ENCODE measurements at regions not wholly inside any gene's neighbourhood (a gene's known extent, or its start where the extent isn't known, plus 50 kb on each side); places are given as distances from the start of the nearest gene placed in this dataset.

DNA sequence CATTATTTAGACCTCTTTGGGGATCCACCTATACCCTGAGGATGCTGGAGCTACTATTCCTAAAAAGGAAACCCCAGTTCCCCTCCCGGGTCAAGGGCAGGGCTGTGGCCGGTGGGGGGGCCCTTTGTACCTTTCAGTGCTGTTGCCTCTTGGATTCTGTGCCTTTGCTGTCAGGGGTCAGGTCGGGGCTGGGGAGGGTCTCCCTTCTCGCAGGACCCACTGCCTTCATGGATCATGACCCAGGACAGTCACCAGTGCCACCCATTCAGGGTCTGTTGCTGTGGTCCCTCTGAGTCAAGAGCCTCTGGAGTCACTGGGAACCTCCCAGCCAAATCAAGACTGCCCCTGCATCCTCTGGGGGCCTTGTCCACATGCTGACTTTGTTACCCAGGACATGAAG, 78.1 kb upstream of the CCND1 start:
- Mint-ChIP-seq H3K36me3 (ENCODE audit: low read depth) (no peaks in the 10 kb centered on the region), H3K27ac (no peak overlapping the region), H3K27me3 (ENCODE audit: low read depth) (peaks cover 25% of the 10 kb centered on the region), H3K9me3 (no peaks in the 10 kb centered on the region), H3K4me1 (ENCODE audit: low read depth) (peaks cover 16% of the 10 kb centered on the region), H3K4me3 (ENCODE audit: low read depth) (no peak overlapping the region)
- intact Hi-C loops (cut with micrococcal nuclease) = no loop called here
- DNase-seq (ENCODE audit: low spot score) = no peak

- DNase-seq (ENCODE audit: low spot score) = no peak
- peaks cover 13% of the 10 kb centered on the region for H3K4me1 Mint-ChIP-seq (ENCODE audit: low read depth)
- intact Hi-C loops (cut with micrococcal nuclease) = no loop called here
These were observed 77.7 kb upstream of the CCND1 start for GRCh38 chr11:69563306-69563705.

GRCh38 chr11:69563946-69564775, 76.8 kb upstream of the CCND1 start:
- no peak for DNase-seq (ENCODE audit: low spot score)
- H3K4me1 Mint-ChIP-seq (ENCODE audit: low read depth) = peaks cover 5% of the 10 kb centered on the region
- H3K27ac Mint-ChIP-seq = no peak overlapping the region
- no peaks in the 10 kb centered on the region for H3K36me3 Mint-ChIP-seq (ENCODE audit: low read depth)
- H3K9me3 Mint-ChIP-seq = no peaks in the 10 kb centered on the region
- intact Hi-C loops (cut with micrococcal nuclease) = no loop called here
- peaks cover 20% of the 10 kb centered on the region for H3K27me3 Mint-ChIP-seq (ENCODE audit: low read depth)
- H3K4me3 Mint-ChIP-seq (ENCODE audit: low read depth) = no peak overlapping the region

More at GRCh38 chr11:69563306-69563705, 77.7 kb upstream of the CCND1 start:
- Mint-ChIP-seq H3K27ac (no peak overlapping the region), H3K27me3 (ENCODE audit: low read depth) (peaks cover 25% of the 10 kb centered on the region), H3K36me3 (ENCODE audit: low read depth) (no peaks in the 10 kb centered on the region), H3K9me3 (no peaks in the 10 kb centered on the region), H3K4me3 (ENCODE audit: low read depth) (no peak overlapping the region)

- no peaks in the 10 kb centered on the region for H3K4me1 Mint-ChIP-seq (ENCODE audit: low read depth)
- H3K27ac Mint-ChIP-seq = no peak overlapping the region
- intact Hi-C loops (cut with micrococcal nuclease) = no loop called here
- no peaks in the 10 kb centered on the region for H3K36me3 Mint-ChIP-seq (ENCODE audit: low read depth)
- H3K9me3 Mint-ChIP-seq = no peaks in the 10 kb centered on the region
- no peak for DNase-seq (ENCODE audit: low spot score)
- peaks cover 10% of the 10 kb centered on the region for H3K27me3 Mint-ChIP-seq (ENCODE audit: low read depth)
- H3K4me3 Mint-ChIP-seq (ENCODE audit: low read depth) = no peak overlapping the region
These were observed 75.0 kb upstream of the CCND1 start for GRCh38 chr11:69566001-69566400.

DNA sequence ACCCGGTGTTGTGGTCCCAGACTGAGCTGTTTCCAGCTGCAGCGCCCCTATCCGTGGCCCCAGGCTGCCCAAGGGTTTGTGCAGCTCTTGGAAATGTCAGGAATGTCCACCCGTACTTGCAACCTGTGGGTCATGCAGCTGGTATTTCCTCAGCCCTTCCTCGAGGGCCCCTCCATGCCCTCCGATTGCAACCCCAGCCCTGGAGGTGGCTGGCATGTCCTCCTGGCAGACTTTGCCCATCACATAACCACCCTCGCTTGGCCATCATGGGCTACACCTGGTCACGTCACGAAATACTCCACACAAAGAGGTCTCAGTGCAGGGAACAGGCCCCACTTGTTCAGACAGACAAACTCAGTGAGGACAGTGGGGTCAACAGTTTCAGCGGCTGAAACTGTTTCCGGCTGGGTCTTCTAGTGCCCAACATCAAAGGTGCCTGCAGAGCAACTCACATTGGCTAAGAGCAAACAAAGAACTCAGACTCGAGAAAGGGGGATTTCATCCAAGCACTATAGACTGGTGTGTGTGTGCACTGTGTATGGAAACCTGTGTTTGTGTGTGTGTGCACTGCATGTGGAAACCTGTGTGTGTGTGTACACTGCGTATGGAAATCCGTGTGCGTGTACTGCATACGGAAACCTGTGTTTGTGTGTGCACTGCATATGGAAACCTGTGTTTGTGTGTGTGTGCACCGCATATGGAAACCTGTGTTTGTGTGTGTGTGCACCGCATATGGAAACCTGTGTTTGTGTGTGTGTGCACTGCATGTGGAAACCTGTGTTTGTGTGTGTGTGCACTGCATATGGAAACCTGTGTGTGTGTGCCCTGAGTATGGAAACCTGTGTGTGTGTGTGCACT, 72.8 kb upstream of the CCND1 start:
- DNase-seq (ENCODE audit: low spot score) = no peak
- H3K27me3 Mint-ChIP-seq (ENCODE audit: low read depth) = peaks cover 2% of the 10 kb centered on the region
- no peak overlapping the region for H3K4me3 Mint-ChIP-seq (ENCODE audit: low read depth)
- H3K27ac Mint-ChIP-seq = no peak overlapping the region
- no peaks in the 10 kb centered on the region for H3K9me3 Mint-ChIP-seq
- H3K36me3 Mint-ChIP-seq (ENCODE audit: low read depth) = no peaks in the 10 kb centered on the region
- intact Hi-C loops (cut with micrococcal nuclease) = no loop called here
- H3K4me1 Mint-ChIP-seq (ENCODE audit: low read depth) = no peaks in the 10 kb centered on the region

GRCh38 chr11:69568809-69569097, 72.2 kb upstream of the CCND1 start:
- Mint-ChIP-seq H3K4me1 (ENCODE audit: low read depth) (no peaks in the 10 kb centered on the region), H3K36me3 (ENCODE audit: low read depth) (no peaks in the 10 kb centered on the region), H3K27ac (no peak overlapping the region), H3K4me3 (ENCODE audit: low read depth) (no peak overlapping the region), H3K9me3 (no peaks in the 10 kb centered on the region), H3K27me3 (ENCODE audit: low read depth) (peaks cover 2% of the 10 kb centered on the region)
- intact Hi-C loops (cut with micrococcal nuclease) = no loop called here
- DNase-seq (ENCODE audit: low spot score) = no peak

DNA sequence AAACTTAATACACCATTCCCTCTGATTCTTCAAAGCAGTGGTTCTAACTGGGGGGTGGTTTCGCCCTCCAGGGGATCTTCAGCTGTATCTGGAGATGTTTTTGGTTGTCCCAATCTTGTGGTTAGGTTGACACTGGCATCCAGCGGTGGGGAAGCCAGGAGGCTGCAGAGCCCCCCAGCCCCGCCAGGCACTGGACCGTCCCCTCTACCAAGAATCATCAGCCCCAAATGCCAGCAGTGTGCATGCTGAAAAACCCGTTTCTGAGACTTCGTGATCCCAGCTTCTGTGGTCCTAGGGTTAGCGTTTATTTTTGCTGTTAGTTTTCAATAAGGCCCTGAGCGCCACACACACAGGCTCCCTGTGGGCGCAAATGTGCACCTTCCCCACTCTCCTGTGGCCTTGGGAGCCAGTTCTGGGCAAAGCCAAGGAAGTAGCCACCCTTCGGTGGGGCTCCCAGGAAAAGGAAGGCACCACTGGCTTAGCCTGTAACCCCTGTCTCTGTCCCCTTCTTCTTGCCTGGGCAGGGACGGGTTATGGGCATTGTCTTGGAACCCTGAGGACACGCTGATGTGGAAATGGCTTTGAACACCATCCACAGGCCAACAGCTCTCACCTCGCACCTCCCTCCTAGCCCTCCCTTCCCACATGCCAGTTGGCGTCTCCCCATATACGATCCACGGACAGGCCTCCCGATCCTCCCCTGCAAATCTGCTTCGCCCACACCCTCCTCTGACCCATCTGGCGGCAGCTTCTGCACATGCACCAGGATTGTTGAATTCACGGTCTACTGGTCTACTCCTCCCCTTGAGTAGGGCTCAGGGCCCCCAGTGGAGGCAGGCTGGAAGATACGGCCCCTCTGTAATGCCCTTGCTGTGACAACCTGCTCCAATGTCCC, 71.4 kb upstream of the CCND1 start:
- H3K27me3 Mint-ChIP-seq (ENCODE audit: low read depth) = peaks cover 2% of the 10 kb centered on the region
- no peak for DNase-seq (ENCODE audit: low spot score)
- no peak overlapping the region for H3K4me3 Mint-ChIP-seq (ENCODE audit: low read depth)
- H3K27ac Mint-ChIP-seq = no peak overlapping the region
- intact Hi-C loops (cut with micrococcal nuclease) = no loop called here
- H3K9me3 Mint-ChIP-seq = no peaks in the 10 kb centered on the region
- no peaks in the 10 kb centered on the region for H3K36me3 Mint-ChIP-seq (ENCODE audit: low read depth)
- no peaks in the 10 kb centered on the region for H3K4me1 Mint-ChIP-seq (ENCODE audit: low read depth)

- Mint-ChIP-seq H3K27me3 (ENCODE audit: low read depth) (peaks cover 13% of the 10 kb centered on the region), H3K36me3 (ENCODE audit: low read depth) (no peaks in the 10 kb centered on the region), H3K4me3 (ENCODE audit: low read depth) (no peak overlapping the region), H3K4me1 (ENCODE audit: low read depth) (no peaks in the 10 kb centered on the region), H3K9me3 (no peaks in the 10 kb centered on the region), H3K27ac (no peak overlapping the region)
- no peak for DNase-seq (ENCODE audit: low spot score)
- intact Hi-C loops (cut with micrococcal nuclease) = no loop called here
These were observed 68.6 kb upstream of the CCND1 start for GRCh38 chr11:69572233-69572860.

DNA sequence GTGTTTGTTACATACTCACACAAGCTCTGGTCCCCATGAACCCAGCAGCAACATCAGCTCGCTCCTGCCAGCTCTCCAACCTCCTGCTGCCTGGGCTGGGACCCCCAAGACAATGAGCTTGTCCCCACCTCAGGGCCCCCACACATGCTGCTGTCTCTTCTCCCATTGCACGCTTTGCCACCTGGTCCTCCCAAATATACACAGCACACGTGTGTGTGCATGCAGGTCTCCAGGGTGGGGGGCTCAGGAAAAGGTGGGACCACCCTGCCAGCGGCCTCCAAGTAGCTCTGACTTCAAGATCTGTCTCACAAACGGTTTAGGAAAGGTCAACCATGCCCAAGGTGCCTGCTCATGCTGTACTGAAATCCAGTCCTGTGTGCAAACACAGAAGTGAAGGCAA, 68.1 kb upstream of the CCND1 start:
- no peak overlapping the region for H3K4me3 Mint-ChIP-seq (ENCODE audit: low read depth)
- no peaks in the 10 kb centered on the region for H3K4me1 Mint-ChIP-seq (ENCODE audit: low read depth)
- H3K27me3 Mint-ChIP-seq (ENCODE audit: low read depth) = peaks cover 15% of the 10 kb centered on the region
- intact Hi-C loops (cut with micrococcal nuclease) = no loop called here
- H3K9me3 Mint-ChIP-seq = no peaks in the 10 kb centered on the region
- no peak overlapping the region for H3K27ac Mint-ChIP-seq
- H3K36me3 Mint-ChIP-seq (ENCODE audit: low read depth) = no peaks in the 10 kb centered on the region
- no peak for DNase-seq (ENCODE audit: low spot score)

DNA sequence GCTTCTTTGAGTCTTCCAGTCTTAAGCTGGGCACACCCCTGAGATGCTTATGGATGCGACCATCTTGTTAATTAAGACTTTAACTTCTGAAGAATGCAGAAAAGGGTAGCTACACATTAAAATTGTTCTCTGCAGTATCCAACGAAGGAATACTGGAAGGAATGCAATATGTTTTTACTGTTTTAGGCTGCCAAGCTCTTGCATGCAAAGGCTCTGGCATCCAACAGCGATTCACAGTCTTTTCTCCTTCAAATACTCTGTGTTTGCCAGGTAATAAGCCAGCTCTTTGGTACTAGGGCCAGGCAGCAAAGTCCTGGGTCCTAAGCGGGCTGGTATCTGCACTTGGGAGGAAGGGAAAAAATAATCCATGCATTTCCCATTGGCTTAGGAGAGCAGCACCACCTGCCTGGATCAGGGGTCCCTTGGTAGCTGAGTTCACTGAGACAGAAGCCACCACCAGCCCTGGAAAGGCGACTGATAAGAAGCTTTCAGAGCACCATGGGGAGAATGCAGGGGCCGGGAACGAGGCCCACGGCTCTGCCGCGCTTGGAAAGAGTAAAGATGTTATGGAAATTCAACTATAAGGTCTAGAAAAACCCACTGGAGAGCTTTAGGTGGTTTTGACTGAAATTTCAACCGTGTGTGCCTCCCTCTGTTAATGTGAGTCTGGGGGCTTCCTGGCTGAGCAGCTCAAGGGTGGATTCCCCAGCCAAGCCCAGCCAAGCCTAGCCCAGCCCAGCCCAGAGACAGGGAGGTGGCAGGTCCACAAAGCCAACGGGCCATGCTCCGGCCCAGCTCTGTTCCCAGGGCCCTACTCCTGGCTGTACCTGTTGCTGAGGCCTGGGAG, 67.0 kb upstream of the CCND1 start:
- intact Hi-C loops (cut with micrococcal nuclease) = no loop called here
- H3K4me3 Mint-ChIP-seq (ENCODE audit: low read depth) = no peak overlapping the region
- no peaks in the 10 kb centered on the region for H3K4me1 Mint-ChIP-seq (ENCODE audit: low read depth)
- H3K27ac Mint-ChIP-seq = no peak overlapping the region
- DNase-seq (ENCODE audit: low spot score) = no peak
- H3K36me3 Mint-ChIP-seq (ENCODE audit: low read depth) = no peaks in the 10 kb centered on the region
- no peaks in the 10 kb centered on the region for H3K9me3 Mint-ChIP-seq
- H3K27me3 Mint-ChIP-seq (ENCODE audit: low read depth) = peaks cover 15% of the 10 kb centered on the region

DNA sequence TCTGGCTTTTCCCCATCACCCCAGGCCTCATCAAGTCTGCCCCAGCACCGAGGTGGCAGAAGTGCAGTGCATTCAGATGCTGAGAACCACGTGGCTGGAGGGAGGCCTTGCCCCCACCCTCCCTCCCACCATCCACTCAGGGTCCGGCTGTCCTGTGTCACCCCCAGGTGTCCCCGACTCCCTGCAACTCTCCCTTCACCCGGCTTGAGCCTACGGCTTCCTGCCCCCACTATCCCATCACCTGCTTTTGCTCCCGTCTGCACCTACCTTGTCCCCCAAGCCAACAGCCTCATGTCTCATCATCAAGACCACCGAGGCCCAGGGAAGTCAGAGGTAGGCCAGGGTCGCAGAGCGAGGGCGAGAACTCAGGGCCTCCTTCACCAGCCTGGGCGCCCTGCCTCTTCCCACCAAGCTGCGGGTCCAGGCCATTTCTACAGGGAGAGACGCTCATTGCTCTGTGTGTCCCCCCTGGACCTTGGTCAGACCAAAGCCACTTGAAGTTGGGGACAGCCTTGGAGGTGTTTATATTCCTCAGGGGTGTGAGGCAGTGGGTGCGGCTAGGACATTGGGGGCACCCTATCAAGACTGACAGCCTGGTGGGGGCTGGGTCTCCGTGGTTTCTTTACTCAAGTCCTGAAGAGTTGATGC, 66.2 kb upstream of the CCND1 start:
- DNase-seq (ENCODE audit: low spot score) = no peak
- intact Hi-C loops (cut with micrococcal nuclease) = no loop called here
- no peaks in the 10 kb centered on the region for H3K9me3 Mint-ChIP-seq
- no peaks in the 10 kb centered on the region for H3K36me3 Mint-ChIP-seq (ENCODE audit: low read depth)
- H3K27ac Mint-ChIP-seq = no peak overlapping the region
- H3K27me3 Mint-ChIP-seq (ENCODE audit: low read depth) = peaks cover 15% of the 10 kb centered on the region
- no peak overlapping the region for H3K4me3 Mint-ChIP-seq (ENCODE audit: low read depth)
- H3K4me1 Mint-ChIP-seq (ENCODE audit: low read depth) = no peaks in the 10 kb centered on the region
